SK-N-MC (cell line): ENCODE measurements at regions not wholly inside any gene's neighbourhood (a gene's known extent, or its start where the extent isn't known, plus 50 kb on each side); places are given as distances from the start of the nearest gene placed in this dataset.
A peak's percentile ranks its signal among the peaks of the same experiment; 100 is the strongest.

Experiments
- DNase-seq: peaks from one replicate; pipeline ENCODE4 v3.0.0-alpha.2; 2011; ENCODE audit warnings: low read depth, low spot score
- H3K27ac ChIP-seq: fragments of 200-600 bp; sonication (generic); 2 replicates; pipeline ENCODE4 v1.5.1; 2016; ENCODE audit warnings: mixed run types
- H3K36me3 ChIP-seq: fragments of 200-600 bp; sonication (generic); 2 replicates; pipeline ENCODE4 v1.6.1; 2017; ENCODE audit warnings: antibody characterized with exemption, low read length, mixed read lengths; ENCODE audit not compliant: insufficient read depth
- H3K4me3 ChIP-seq: fragments of 200-600 bp; sonication (generic); 2 replicates; pipeline ENCODE4 v1.5.1; 2016
- H3K9ac ChIP-seq: fragments of 200-600 bp; sonication (generic); 2 replicates; pipeline ENCODE4 v1.8.0; 2017; ENCODE audit warnings: mixed run types, mixed read lengths; ENCODE audit not compliant: insufficient read length
- H3K9me3 ChIP-seq: fragments of 200-600 bp; sonication (generic); 2 replicates; pipeline ENCODE4 v1.6.1; 2017; ENCODE audit warnings: low read depth, mild to moderate bottlenecking, antibody characterized with exemption, low read length, moderate library complexity, mixed read lengths
- EZH2 ChIP-seq: fragments of 200-600 bp; sonication (generic); IDR thresholded peaks from one replicate; pipeline ENCODE4 v1.6.1; 2017; ENCODE audit warnings: antibody characterized with exemption
- FOXP2 ChIP-seq: optimal IDR thresholded peaks from 2 replicates; pipeline ENCODE3; 2011; ENCODE audit warnings: mild to moderate bottlenecking, moderate library complexity; ENCODE audit not compliant: insufficient read depth; ENCODE audit errors: extremely low read length, control extremely low read depth
- POLR2AphosphoS5 ChIP-seq: IDR thresholded peaks from 2 replicates; pipeline ENCODE4 v1.6.1; 2012; ENCODE audit warnings: mild to moderate bottlenecking, low read depth, low read length, borderline replicate concordance

DNA sequence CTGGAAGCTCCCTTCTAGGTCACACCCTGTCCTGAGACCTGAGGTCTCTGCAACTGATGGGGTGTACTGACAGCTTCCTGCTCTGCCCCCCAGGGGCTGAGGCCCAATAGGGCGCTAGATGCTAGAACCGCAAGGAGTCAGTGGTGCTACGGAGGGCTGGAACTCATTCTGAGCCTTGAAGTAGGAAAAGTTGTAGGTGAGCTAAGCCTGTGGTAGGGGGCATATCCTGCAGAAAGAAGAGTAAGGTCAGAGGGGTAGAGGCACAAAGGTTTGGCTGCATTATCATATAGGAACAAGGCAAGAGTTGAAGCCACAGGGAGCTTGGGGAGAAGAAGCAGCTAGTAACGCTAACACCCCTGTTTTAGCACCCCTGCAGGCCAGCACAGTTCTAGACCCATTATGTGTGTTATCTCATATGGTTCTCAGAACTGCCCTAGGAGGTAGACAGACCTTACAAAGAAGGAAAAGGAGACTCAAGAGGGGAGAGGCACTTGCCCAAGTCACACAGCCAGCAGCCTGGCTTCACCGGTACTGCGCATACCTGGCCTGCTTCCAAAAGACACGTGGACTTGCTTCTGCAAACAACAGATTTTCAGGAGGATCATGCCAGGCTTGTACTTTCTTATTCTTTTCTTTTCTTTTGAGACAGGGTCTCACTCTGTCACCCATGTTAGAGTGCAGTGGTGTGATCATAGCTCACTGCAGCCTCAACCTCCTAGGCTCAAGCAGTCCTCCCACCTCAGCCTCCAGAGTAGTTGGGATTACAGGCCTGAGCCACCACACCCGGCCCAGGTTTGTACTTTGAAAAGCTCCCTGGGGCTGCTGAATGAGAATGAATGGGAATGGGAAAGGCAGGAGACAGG lies 156.1 kb downstream of the MRPL14 start:
- Histone ChIP-seq H3K9me3 (no peaks in the 10 kb centered on the region), H3K9ac (peak overlapping the region; percentile 54), H3K36me3 (no peaks in the 10 kb centered on the region), H3K27ac (peak overlapping the region; percentile 98), H3K4me3 (no peak overlapping the region)
- TF ChIP-seq FOXP2 (no peak), POLR2AphosphoS5 (no peak), EZH2 (no peak)
- no peak for DNase-seq

GRCh38 chr6:43970068-43970912 lies 157.0 kb downstream of the MRPL14 start:
- Histone ChIP-seq H3K27ac (peak overlapping the region; percentile 98; the same call in 1 of the 2 replicates), H3K9me3 (no peaks in the 10 kb centered on the region), H3K9ac (no peak overlapping the region), H3K4me3 (no peak overlapping the region), H3K36me3 (no peaks in the 10 kb centered on the region)
- TF ChIP-seq POLR2AphosphoS5 (no peak), FOXP2 (no peak), EZH2 (no peak)
- no peak for DNase-seq

DNA sequence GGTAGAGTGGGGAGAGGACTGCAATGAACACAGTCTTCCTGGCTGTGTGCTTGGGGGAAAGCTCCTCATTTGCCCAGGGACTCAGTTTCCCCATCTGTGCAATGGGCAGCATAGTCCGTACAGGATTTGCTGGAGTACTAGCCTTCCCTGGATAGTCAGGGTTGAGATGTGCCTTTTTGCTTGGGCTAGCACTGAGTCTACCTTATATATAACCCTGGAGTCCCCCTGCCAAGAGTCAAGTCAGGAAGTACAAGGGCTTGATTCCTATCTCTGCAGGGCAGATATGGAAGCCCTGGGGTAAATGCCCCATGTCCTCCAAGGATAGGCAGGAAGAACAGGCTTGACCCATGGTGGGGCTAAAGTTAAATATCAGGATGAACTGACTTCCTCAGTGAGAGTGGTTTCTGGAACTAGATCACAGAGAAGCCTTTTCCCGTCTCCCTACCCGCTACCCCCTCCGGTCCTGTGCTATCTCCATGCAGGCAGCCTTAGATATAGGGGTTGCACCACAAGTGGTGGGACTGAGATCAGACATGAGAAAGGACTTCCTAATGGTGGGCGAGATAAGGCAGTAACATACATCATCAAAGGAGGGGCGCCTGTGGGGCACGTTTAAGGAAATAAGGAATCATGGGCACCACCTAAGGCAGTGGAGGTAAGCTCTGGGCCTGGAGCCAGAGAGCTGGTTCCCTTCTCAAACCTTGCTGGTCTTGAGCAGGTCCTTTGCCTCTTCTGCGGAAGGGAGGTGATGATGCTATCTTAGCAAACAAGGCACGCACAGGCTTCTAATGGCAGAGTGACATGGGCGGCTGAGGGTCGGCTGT lies 157.9 kb downstream of the MRPL14 start:
- no peaks in the 10 kb centered on the region for H3K36me3 ChIP-seq
- H3K27ac ChIP-seq = no peak overlapping the region
- TF ChIP-seq EZH2 (no peak), POLR2AphosphoS5 (no peak), FOXP2 (no peak)
- H3K4me3 ChIP-seq = no peak overlapping the region
- H3K9me3 ChIP-seq = no peaks in the 10 kb centered on the region
- no peak overlapping the region for H3K9ac ChIP-seq
- DNase-seq = no peak

DNA sequence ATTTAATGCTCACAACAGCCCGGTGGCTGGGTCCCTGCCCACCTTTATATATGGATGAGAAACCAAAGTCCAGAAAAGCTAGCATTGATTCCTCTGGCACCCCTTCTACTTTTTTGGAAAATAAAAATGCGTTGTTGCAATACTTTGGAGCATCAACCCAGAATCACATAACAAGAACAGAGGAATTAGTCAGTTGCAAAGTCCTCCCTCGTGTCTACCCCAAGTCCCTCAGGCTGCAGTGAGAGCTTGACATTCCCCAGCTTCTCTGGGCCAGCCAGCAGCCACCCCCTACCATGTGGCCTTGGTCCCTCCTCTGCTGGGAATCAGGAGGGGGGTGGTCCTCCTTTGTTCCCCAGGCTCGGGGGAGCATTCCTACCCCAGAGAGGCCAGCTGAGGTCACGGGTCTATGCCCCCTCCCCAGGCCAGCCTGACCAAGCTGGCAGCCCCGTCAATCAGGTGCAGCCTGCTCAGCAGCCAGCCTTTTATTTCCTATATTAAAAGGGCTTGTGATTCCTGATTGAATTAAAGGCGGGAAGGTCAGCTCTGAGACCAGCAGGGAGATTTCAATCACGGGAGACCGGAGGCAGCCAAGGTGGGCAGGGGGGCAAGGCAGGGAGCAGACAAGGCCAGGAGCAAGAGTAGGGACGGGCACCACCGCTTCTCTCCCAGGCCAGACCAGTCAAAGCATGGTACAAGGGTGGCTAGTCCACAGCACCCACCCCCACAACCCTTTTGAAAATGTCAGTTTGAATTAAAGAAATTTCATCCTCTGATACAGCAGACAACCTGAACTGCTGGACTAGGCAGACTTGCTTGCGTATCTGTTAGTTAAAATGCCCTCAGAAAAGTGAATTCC lies 158.9 kb downstream of the MRPL14 start:
- TF ChIP-seq POLR2AphosphoS5 (no peak), EZH2 (no peak), FOXP2 (no peak)
- no peak for DNase-seq
- H3K9ac ChIP-seq = no peak overlapping the region

GRCh38 chr6:43967719-43968091 lies 159.5 kb downstream of the MRPL14 start:
- Histone ChIP-seq H3K9me3 (no peaks in the 10 kb centered on the region), H3K27ac (no peak overlapping the region), H3K36me3 (no peaks in the 10 kb centered on the region), H3K4me3 (no peak overlapping the region), H3K9ac (no peak overlapping the region)
- no peak for DNase-seq
- TF ChIP-seq POLR2AphosphoS5 = no peak
- TF ChIP-seq FOXP2 = no peak
- TF ChIP-seq EZH2 = no peak

More for the DNA sequence above, 158.9 kb downstream of the MRPL14 start:
- Histone ChIP-seq H3K9me3 (no peaks in the 10 kb centered on the region), H3K36me3 (no peaks in the 10 kb centered on the region), H3K27ac (no peak overlapping the region), H3K4me3 (no peak overlapping the region)

- H3K9ac ChIP-seq = no peak overlapping the region
- no peak overlapping the region for H3K4me3 ChIP-seq
- H3K27ac ChIP-seq = no peak overlapping the region
- DNase-seq = no peak
- H3K36me3 ChIP-seq = no peaks in the 10 kb centered on the region
- TF ChIP-seq POLR2AphosphoS5 = no peak
- TF ChIP-seq FOXP2 = no peak
- TF ChIP-seq EZH2 = no peak
- no peaks in the 10 kb centered on the region for H3K9me3 ChIP-seq
Measured at GRCh38 chr6:43966853-43967718, 160.2 kb downstream of the MRPL14 start.

- H3K27ac ChIP-seq = no peak overlapping the region
- no peaks in the 10 kb centered on the region for H3K9me3 ChIP-seq
- no peak overlapping the region for H3K4me3 ChIP-seq
- H3K36me3 ChIP-seq = no peaks in the 10 kb centered on the region
- no peak for DNase-seq
- no peak overlapping the region for H3K9ac ChIP-seq
- TF ChIP-seq EZH2 = no peak
- no peak for TF ChIP-seq FOXP2
- TF ChIP-seq POLR2AphosphoS5 = no peak
Measured at GRCh38 chr6:43966374-43966658, 160.9 kb downstream of the MRPL14 start.
